Keratinocyte (primary cell): ENCODE measurements at regions not wholly inside any gene's neighbourhood (a gene's known extent, or its start where the extent isn't known, plus 50 kb on each side); places are given as distances from the start of the nearest gene placed in this dataset.

Source experiments
- CTCF ChIP-seq, 3 experiments: IDR thresholded peaks in 1 of 3; conservative IDR thresholded peaks in 1 of 3; optimal IDR thresholded peaks in 1 of 3; 2 replicates in 2 of 3; 3 replicates in 1 of 3; pipeline versions ENCODE3 to v1.5.1; 2011; ENCODE audit warnings: low read length in 3 of 3, mild to moderate bottlenecking in 3 of 3, moderate library complexity in 2 of 3, control low read depth in 1 of 3, inconsistent platforms in 1 of 3; ENCODE audit not compliant: insufficient read depth in 2 of 3; ENCODE audit errors: extremely low read depth in 1 of 3
- EZH2 ChIP-seq: IDR thresholded peaks from one replicate; pipeline ENCODE4 v1.6.1; 2012; ENCODE audit warnings: inconsistent platforms, mild to moderate bottlenecking, low read length, moderate library complexity

- TF ChIP-seq CTCF (optimal IDR thresholded peaks at IDR 0.05 in 1 of 3, IDR thresholded peaks at IDR 0.05 in 1 of 3, conservative IDR thresholded peaks at IDR 0.05 in 1 of 3; ENCODE audit: extremely low read depth in 1 of 3, insufficient read depth in 2 of 3, low read length in 3 of 3) (no peak), EZH2 (no peak)
Measured at GRCh38 chr4:141578451-141578850, 57.9 kb upstream of the IL15 start.
